GM13977 (cell line): ENCODE measurements at regions not wholly inside any gene's neighbourhood (a gene's known extent, or its start where the extent isn't known, plus 50 kb on each side); places are given as distances from the start of the nearest gene placed in this dataset.

Source experiments
- DNase-seq: peaks from one replicate; pipeline ENCODE4 v3.0.0; 2012; ENCODE audit warnings: low spot score
- CTCF ChIP-seq: IDR thresholded peaks from 2 replicates; pipeline ENCODE4 v1.5.1; 2012; ENCODE audit warnings: mild to moderate bottlenecking, control low read depth; ENCODE audit not compliant: insufficient read depth; ENCODE audit errors: extremely low read depth, missing control alignments
- in situ Hi-C: fragments of 300-500 bp; cut with MboI; formaldehyde crosslinking; loops from one replicate; pipeline ENCODE4 v1.12.0; 2022; ENCODE audit warnings: low sequenced_read_pairs, low pct_unique_long_range_greater_than_20kb, mixed read lengths, inconsistent platforms; ENCODE audit not compliant: unreplicated experiment

- TF ChIP-seq CTCF = no peak
- no peak for DNase-seq
- in situ Hi-C loops = no loop called here
Observed at GRCh38 chr1:58283388-58284224, 262.9 kb downstream of the OMA1 start.

GRCh38 chr1:58282623-58283387 lies 263.7 kb downstream of the OMA1 start:
- no peak for TF ChIP-seq CTCF
- in situ Hi-C loops = no loop called here
- DNase-seq = no peak

GRCh38 chr1:58266242-58266641 lies 280.3 kb downstream of the OMA1 start:
- no peak for TF ChIP-seq CTCF
- DNase-seq = no peak
- in situ Hi-C loops = no loop called here

GRCh38 chr1:58264462-58264861 lies 282.1 kb downstream of the OMA1 start:
- DNase-seq = no peak
- in situ Hi-C loops = no loop called here
- TF ChIP-seq CTCF = no peak

GRCh38 chr1:58262702-58263101 lies 283.8 kb downstream of the OMA1 start:
- no peak for TF ChIP-seq CTCF
- in situ Hi-C loops = no loop called here
- DNase-seq = no peak

GRCh38 chr1:58258082-58258481 lies 288.4 kb downstream of the OMA1 start:
- TF ChIP-seq CTCF = no peak
- in situ Hi-C loops = no loop called here
- DNase-seq = no peak
